ENCODE measurements at regions not wholly inside any gene's neighbourhood (a gene's known extent, or its start where the extent isn't known, plus 50 kb on each side); places are given as distances from the start of the nearest gene placed in this dataset.

DNA sequence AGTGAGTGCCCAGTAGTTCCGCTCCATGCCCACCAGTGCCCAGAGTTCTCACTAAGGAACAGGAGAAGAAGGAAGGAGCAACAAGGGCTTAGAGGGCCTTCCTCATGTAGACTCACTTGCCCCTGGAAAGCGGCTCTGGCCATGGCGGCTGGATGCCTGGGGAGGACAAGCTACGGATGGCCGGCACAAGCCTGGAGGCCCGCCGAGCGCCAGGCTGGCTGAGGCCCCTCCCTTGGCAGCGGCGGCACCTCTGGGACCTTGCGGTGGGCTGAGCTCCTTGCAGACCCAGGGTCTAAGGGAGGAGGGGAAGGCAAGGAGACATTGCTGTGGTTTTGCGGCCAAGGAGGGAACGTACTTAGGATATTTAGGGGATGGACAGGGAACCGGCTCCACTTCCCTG, 160.1 kb downstream of the SALL1 start:
- no peak for TF ChIP-seq EZH2 (optimal IDR thresholded peaks at IDR 0.05; ENCODE audit: low read depth, low read length)
- TF ChIP-seq, protein P1, sequence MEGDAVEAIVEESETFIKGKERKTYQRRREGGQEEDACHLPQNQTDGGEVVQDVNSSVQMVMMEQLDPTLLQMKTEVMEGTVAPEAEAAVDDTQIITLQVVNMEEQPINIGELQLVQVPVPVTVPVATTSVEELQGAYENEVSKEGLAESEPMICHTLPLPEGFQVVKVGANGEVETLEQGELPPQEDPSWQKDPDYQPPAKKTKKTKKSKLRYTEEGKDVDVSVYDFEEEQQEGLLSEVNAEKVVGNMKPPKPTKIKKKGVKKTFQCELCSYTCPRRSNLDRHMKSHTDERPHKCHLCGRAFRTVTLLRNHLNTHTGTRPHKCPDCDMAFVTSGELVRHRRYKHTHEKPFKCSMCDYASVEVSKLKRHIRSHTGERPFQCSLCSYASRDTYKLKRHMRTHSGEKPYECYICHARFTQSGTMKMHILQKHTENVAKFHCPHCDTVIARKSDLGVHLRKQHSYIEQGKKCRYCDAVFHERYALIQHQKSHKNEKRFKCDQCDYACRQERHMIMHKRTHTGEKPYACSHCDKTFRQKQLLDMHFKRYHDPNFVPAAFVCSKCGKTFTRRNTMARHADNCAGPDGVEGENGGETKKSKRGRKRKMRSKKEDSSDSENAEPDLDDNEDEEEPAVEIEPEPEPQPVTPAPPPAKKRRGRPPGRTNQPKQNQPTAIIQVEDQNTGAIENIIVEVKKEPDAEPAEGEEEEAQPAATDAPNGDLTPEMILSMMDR (IDR thresholded peaks at IDR 0.05; ENCODE audit: low read length), result no peak
- TF ChIP-seq EZH2phosphoT487 (IDR thresholded peaks at IDR 0.05; ENCODE audit: low read length), result no peak
- Histone ChIP-seq H3K9me3 (replicated peaks; ENCODE audit: insufficient read depth, low read length) (no peaks in the 10 kb centered on the region), H2AFZ (ENCODE audit: low read length) (no peak overlapping the region), H3K36me3 (replicated peaks; ENCODE audit: insufficient read depth, low read length) (no peaks in the 10 kb centered on the region), H3K4me3 (ENCODE audit: low read length) (no peak overlapping the region), H3K27me3 (replicated peaks; ENCODE audit: insufficient read depth, low read length) (no peaks in the 10 kb centered on the region), H3K27ac (ENCODE audit: low read length) (no peak overlapping the region), H3K79me2 (ENCODE audit: low read length) (no peaks in the 10 kb centered on the region), H3K4me2 (ENCODE audit: low read depth, low read length) (no peak overlapping the region), H3K4me1 (ENCODE audit: low read length) (peaks cover 27% of the 10 kb centered on the region), H3K9ac (ENCODE audit: low read length) (no peak overlapping the region), H3K9me2 (replicated peaks; ENCODE audit: insufficient read depth, low read length) (no peaks in the 10 kb centered on the region), H3F3A (ENCODE audit: insufficient read depth, low read length) (0 out of 2 replicates have a peak, but pooled peaks cover 3% of the 10 kb centered on the region), H4K20me1 (ENCODE audit: insufficient read depth, low read length) (no peaks in the 10 kb centered on the region)
- DNase-seq, result no peak

DNA sequence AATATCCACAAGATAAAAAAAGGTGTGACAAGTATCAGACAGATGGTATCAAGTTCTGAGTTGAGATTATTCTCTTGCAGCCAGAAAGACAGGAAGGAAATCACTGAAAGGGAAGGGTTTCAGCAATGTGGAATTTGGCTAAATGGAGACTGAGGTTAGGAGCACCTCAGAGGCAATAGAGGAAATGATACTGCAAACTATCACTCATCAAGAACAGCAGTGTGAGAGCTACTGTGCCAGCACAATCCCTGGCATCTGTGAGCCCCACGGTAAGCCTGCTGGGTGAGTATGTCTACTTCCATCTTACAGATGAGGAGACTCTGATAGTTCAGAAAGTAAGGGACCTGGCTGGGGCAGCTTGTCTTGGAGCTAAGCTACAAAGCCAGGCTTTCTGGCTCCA, 162.0 kb downstream of the SALL1 start:
- Histone ChIP-seq H3K4me3 (ENCODE audit: low read length) (no peak overlapping the region), H3K27me3 (replicated peaks; ENCODE audit: insufficient read depth, low read length) (no peaks in the 10 kb centered on the region), H4K20me1 (ENCODE audit: insufficient read depth, low read length) (no peaks in the 10 kb centered on the region), H3K9me3 (replicated peaks; ENCODE audit: insufficient read depth, low read length) (no peaks in the 10 kb centered on the region), H3K36me3 (replicated peaks; ENCODE audit: insufficient read depth, low read length) (no peaks in the 10 kb centered on the region), H3K4me1 (ENCODE audit: low read length) (peaks cover 27% of the 10 kb centered on the region), H3K4me2 (ENCODE audit: low read depth, low read length) (peak overlapping the region; percentile 20; the same call in 1 of the 2 replicates), H3K9me2 (replicated peaks; ENCODE audit: insufficient read depth, low read length) (no peaks in the 10 kb centered on the region), H3K27ac (ENCODE audit: low read length) (peak overlapping the region; percentile 71), H3K9ac (ENCODE audit: low read length) (no peak overlapping the region), H3K79me2 (ENCODE audit: low read length) (no peaks in the 10 kb centered on the region), H3F3A (ENCODE audit: insufficient read depth, low read length) (0 out of 2 replicates have a peak, but pooled peaks cover 3% of the 10 kb centered on the region), H2AFZ (ENCODE audit: low read length) (no peak overlapping the region)
- TF ChIP-seq, protein P1 (IDR thresholded peaks at IDR 0.05; ENCODE audit: low read length), result no peak
- TF ChIP-seq EZH2 (optimal IDR thresholded peaks at IDR 0.05; ENCODE audit: low read depth, low read length) (no peak), EZH2phosphoT487 (IDR thresholded peaks at IDR 0.05; ENCODE audit: low read length) (no peak)
- peak; percentile 25 for DNase-seq

DNA sequence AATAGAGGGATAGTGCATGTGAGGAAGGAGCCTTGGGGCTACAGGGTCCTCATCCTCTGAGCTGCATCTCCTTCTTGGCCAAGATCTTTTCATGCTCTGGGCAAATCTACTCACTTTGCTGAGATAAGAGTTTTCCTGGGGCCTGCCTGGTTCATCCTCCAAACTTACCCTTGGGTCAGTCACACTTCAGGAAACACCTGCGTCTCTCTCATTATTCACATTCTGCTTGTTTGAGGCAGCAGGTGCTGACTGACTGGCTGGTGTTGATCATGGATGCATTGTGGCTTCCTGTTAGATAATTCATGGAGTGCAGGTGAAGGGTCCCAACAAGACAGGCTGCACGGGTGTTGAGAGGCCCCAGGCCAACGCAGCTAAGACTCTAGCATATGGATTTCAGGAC, 162.6 kb downstream of the SALL1 start:
- H3K79me2 ChIP-seq (ENCODE audit: low read length), result no peaks in the 10 kb centered on the region
- no peak overlapping the region for H3K9ac ChIP-seq (ENCODE audit: low read length)
- peaks cover 27% of the 10 kb centered on the region for H3K4me1 ChIP-seq (ENCODE audit: low read length)
- no peak overlapping the region for H3K4me3 ChIP-seq (ENCODE audit: low read length)
- no peaks in the 10 kb centered on the region for H3K36me3 ChIP-seq (replicated peaks; ENCODE audit: insufficient read depth, low read length)
- no peaks in the 10 kb centered on the region for H3K9me3 ChIP-seq (replicated peaks; ENCODE audit: insufficient read depth, low read length)
- no peaks in the 10 kb centered on the region for H3K27me3 ChIP-seq (replicated peaks; ENCODE audit: insufficient read depth, low read length)
- peak overlapping the region; percentile 20; the same call in 1 of the 2 replicates for H3K4me2 ChIP-seq (ENCODE audit: low read depth, low read length)
- H3K9me2 ChIP-seq (replicated peaks; ENCODE audit: insufficient read depth, low read length), result no peaks in the 10 kb centered on the region
- TF ChIP-seq, protein P1 (IDR thresholded peaks at IDR 0.05; ENCODE audit: low read length), result no peak
- TF ChIP-seq EZH2 (optimal IDR thresholded peaks at IDR 0.05; ENCODE audit: low read depth, low read length) (no peak), EZH2phosphoT487 (IDR thresholded peaks at IDR 0.05; ENCODE audit: low read length) (no peak)
- peak overlapping the region; percentile 71 for H3K27ac ChIP-seq (ENCODE audit: low read length)
- peak; percentile 60 for DNase-seq
- no peak overlapping the region for H2AFZ ChIP-seq (ENCODE audit: low read length)
- H3F3A ChIP-seq (ENCODE audit: insufficient read depth, low read length), result 0 out of 2 replicates have a peak, but pooled peaks cover 3% of the 10 kb centered on the region
- no peaks in the 10 kb centered on the region for H4K20me1 ChIP-seq (ENCODE audit: insufficient read depth, low read length)

Measured in MM.1S (cell line).